CD4-positive, alpha-beta T cell treated with Interleukin-6 at 100 ng/mL for 8 hours (primary cell): ENCODE measurements at regions not wholly inside any gene's neighbourhood (a gene's known extent, or its start where the extent isn't known, plus 50 kb on each side); places are given as distances from the start of the nearest gene placed in this dataset.

Experiments
- DNase-seq: peaks from one replicate; pipeline ENCODE4 v3.0.0-alpha.2; 2020; ENCODE audit warnings: mixed read lengths, low spot score

GRCh38 chr7:155138204-155138603 lies 68.1 kb downstream of the HTR5A start:
- DNase-seq: no peak

DNA sequence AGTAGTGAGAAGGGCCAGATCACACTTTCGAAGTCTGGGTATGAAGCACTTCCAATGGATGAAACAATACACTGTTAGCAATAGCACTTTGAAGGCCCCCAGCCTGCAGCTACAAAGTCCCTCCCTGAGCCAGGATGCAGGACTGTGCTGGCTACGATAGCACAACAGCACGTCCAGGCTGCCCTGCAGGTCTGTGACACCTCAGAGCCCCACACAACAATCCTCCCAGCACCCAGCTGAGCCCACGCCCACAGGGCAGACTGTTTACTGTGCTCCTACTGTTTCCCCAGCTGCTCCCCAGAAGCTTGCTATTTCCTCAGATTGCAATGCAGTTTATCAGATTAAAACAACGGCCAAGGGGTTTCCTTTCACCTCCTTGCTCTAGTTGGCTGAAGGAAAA lies 71.4 kb downstream of the HTR5A start:
- DNase-seq: no peak

GRCh38 chr7:155143381-155143780 lies 73.3 kb downstream of the HTR5A start:
- no peak for DNase-seq

- DNase-seq: no peak
These were observed 74.2 kb downstream of the HTR5A start for GRCh38 chr7:155144371-155144770.

- DNase-seq: no peak
These were observed 75.5 kb downstream of the HTR5A start for GRCh38 chr7:155145477-155146255.

GRCh38 chr7:155147172-155147571 lies 77.0 kb downstream of the HTR5A start:
- no peak for DNase-seq

GRCh38 chr7:155147624-155148023 lies 77.5 kb downstream of the HTR5A start:
- no peak for DNase-seq

- no peak for DNase-seq
These were observed 83.6 kb downstream of the HTR5A start for GRCh38 chr7:155153676-155154075.

DNA sequence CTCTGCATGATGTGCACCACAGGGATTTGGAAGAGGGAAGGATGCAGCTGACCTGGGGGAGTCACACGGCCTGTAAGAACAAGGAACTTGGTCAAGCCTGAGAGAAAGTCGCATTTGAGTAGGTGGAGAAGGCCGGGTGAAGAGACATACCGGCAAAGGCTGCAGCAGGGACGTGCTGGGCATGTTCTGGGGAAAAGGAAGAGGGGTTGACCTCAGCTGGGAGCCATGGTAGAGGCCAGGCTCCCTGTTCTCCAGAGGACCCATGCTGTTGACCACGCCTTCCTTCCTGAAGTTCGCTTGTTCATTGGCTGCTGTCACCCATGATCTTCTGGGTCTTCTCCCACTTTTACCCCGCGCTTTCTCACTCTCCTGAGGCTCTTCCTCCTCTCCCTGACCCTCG lies 84.5 kb downstream of the HTR5A start:
- DNase-seq: no peak

DNA sequence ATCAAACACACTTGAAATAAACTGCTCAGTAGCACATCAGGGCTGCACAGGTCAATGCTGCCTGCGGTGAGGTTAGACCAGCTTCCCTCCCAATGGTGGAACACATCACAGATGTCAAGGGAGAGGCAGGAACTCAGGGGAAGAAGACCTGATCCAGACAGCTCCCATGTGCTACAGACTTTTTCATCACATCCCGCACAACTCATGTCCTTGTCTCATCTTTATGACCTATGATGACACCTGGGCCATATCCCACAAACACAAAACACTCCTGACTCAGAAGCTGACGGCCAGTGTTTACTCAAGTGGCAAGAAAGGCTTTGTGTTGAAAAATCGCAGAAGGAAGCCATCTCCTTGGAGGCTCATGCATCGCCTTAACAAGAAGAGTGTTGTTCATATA lies 91.6 kb downstream of the HTR5A start:
- DNase-seq: no peak

- no peak for DNase-seq
These were observed 92.3 kb downstream of the HTR5A start for GRCh38 chr7:155162422-155162821.

GRCh38 chr7:155163696-155164095 lies 93.6 kb downstream of the HTR5A start:
- no peak for DNase-seq

DNA sequence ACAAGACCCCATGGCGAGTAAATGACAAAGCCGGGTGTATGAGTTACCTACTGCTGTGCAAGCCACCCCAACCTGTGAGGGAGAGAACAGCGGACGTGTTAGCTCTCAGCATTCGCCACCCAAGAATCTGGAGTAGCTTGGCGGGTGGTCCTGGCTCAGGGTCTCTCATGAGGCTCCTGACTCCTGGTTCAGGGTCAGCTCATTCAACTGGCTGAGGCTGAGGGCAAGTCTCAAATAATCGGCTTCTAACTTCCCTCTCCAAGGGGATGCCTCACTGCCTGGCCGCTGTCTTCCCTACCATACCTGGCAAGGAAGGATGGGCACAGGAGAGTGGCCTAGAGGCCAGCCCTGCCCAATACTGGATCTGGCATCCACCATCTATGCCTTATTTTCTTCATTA lies 94.2 kb downstream of the HTR5A start:
- no peak for DNase-seq

DNA sequence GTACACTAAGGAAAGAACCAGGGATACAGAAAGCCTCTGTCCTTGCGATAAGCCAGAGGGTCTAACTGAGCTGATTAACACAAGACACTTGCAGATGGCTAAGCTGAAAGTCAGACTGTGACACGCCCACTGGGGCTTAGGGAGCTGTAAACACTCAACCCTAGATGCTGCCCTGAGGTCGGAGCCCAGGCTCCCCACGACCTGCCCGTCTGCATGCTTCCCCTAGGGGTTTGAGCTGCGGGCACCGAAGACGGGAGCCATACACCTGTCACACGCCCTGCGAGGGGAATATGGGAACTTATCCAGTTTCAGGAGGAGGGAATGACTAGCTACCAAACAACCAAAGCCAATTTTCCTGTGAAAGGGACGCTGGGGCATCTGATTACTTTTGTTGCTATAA lies 96.0 kb downstream of the HTR5A start:
- no peak for DNase-seq

GRCh38 chr7:155166673-155167370 lies 96.7 kb downstream of the HTR5A start:
- no peak for DNase-seq

- no peak for DNase-seq
These were observed 97.7 kb downstream of the HTR5A start for GRCh38 chr7:155167706-155168365.

DNA sequence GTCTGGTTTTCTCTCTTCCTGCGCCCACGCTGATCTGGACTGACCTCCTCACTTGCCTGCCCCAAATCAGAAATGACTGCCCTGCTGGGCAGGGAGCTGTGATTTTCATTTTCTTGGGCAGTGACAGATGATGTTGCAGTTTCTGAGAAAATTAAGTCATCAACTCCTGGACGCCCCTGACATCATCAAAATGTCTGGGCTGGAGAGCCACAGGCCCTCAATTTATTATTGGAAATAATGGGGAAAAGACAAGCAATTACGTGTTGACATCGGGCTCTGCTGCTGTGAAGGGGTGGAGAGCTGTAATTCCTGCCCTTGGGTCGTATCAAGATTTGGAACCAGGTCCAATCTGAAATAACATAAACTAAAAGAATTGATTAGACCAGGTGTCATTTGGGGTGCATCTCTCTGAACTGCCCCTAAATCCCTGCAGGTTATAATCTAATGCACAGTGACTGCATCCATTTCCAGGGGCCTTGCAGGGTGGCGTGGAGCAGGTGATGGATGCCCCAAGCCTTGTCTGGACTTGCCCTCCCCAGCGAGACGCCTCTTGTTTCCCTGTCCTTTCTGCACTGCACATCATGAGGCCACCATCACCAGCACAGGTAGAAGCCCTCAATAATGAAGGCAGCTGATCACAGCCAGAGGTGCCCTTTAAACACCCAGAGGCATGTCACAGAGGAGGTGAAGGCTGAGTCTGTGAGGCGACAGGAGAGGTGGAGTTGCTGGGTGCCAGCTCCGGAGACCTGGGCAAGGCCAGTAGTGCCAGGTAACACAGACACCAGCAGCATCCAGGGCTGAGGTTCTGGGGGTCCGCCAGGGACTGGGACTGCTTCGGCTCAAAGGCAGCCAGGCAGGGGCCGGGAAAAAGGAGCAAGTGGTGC lies 98.7 kb downstream of the HTR5A start:
- no peak for DNase-seq

- no peak for DNase-seq
These were observed 99.5 kb downstream of the HTR5A start for GRCh38 chr7:155169498-155170065.

DNA sequence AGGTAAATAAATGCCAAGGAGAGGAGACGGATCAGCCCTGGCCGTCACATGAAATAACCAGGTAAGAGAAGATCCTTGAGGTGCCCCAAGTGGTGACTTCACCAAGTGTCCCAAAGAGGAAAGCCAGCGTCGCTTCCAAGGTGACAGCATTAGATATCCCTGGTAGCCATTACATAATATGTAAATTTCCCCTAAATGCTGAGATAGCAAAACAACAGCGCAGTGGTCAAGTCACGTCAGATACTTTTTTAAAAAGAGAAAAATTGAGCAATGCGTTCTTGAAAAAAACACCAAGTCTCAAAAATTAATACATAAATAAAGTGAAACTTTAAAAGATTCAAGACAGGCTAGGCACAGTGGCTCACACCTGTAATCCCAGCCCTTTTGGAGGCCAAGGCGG lies 100.2 kb downstream of the HTR5A start:
- no peak for DNase-seq

GRCh38 chr7:155172141-155172540 lies 102.0 kb downstream of the HTR5A start:
- no peak for DNase-seq

DNA sequence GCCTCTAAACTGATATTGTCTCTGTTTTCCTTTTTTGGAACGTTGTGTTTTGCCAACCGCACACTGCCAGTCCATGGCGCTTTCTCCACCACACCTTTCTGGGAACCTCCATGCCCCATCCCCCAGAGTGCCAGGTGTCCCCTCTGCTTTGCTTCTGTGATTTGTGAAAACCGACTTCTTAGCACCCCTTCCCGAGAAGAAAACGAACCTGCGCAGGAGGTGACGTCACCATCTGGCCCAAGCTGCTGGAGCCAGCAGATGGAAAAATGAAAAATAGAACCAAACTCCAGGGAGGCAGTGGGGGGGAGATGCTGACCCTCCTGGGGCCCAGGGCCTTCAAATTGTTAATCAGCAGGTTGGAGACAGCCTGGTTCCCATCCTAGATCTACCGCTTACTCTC lies 103.8 kb downstream of the HTR5A start:
- DNase-seq: no peak

GRCh38 chr7:155178096-155178495 lies 108.0 kb downstream of the HTR5A start:
- no peak for DNase-seq
